Retinal pigment epithelial cell (primary cell): ENCODE measurements at regions not wholly inside any gene's neighbourhood (a gene's known extent, or its start where the extent isn't known, plus 50 kb on each side); places are given as distances from the start of the nearest gene placed in this dataset.

ENCODE experiments used
- DNase-seq: peaks from one replicate; pipeline ENCODE4 v3.0.0-alpha.2; 2010; ENCODE audit warnings: low read depth
- H3K4me3 ChIP-seq: 2 replicates; pipeline ENCODE4 v1.5.1; 2011; ENCODE audit warnings: mild to moderate bottlenecking, low read length, control low read depth, moderate library complexity
- TF ChIP-seq, protein P1 (sequence below): conservative IDR thresholded peaks from 2 replicates; pipeline ENCODE4 v1.5.1; 2011; ENCODE audit warnings: low read depth, low read length, control low read depth, inconsistent platforms

- no peak for DNase-seq
- TF ChIP-seq, protein P1, sequence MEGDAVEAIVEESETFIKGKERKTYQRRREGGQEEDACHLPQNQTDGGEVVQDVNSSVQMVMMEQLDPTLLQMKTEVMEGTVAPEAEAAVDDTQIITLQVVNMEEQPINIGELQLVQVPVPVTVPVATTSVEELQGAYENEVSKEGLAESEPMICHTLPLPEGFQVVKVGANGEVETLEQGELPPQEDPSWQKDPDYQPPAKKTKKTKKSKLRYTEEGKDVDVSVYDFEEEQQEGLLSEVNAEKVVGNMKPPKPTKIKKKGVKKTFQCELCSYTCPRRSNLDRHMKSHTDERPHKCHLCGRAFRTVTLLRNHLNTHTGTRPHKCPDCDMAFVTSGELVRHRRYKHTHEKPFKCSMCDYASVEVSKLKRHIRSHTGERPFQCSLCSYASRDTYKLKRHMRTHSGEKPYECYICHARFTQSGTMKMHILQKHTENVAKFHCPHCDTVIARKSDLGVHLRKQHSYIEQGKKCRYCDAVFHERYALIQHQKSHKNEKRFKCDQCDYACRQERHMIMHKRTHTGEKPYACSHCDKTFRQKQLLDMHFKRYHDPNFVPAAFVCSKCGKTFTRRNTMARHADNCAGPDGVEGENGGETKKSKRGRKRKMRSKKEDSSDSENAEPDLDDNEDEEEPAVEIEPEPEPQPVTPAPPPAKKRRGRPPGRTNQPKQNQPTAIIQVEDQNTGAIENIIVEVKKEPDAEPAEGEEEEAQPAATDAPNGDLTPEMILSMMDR = no peak
- no peak overlapping the region for H3K4me3 ChIP-seq
Observed at GRCh38 chr2:56671973-56672569, 488.3 kb downstream of the CCDC85A start.

DNA sequence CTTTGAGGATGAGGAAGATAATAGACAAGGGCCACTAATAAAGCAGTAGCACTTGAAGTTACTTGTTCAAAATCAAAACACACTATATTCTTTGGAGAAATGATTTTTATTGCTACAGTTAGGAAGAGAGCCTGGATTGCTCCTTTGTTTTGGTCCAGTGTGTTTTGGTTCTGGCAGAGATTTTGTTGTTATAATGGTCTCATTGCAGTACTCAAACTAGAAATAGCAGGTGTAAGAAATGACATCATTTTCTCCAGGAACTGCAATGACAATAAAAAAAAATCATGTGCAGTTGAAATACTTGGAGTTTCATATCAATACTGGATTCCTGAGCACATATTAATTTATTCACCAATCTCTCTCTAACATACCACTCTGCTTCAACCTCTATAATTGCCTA, 490.3 kb downstream of the CCDC85A start:
- TF ChIP-seq, protein P1 = no peak
- DNase-seq = no peak
- H3K4me3 ChIP-seq = no peak overlapping the region

DNA sequence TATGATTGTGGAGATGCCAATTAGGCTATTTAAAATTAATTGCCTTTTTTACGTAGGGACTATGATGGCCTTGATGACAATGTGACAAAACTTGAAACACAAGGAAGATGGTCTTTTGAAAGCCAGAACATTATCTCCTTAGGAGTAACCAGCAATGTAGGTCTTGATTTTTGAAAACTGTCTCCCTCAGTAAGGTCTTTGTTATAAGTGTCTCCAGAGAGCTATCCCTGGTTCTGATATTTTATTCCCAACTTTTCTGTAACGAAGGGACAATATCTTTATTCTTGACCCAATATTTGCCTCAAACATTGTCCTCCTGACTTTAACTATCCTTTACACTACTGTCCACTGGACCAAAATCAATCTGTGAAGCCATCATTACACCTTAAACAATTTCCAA, 493.2 kb downstream of the CCDC85A start:
- no peak overlapping the region for H3K4me3 ChIP-seq
- TF ChIP-seq, protein P1 = no peak
- no peak for DNase-seq

- TF ChIP-seq, protein P1 = no peak
- no peak overlapping the region for H3K4me3 ChIP-seq
- DNase-seq = peak; percentile 75
Observed at GRCh38 chr2:56680971-56681631, 497.3 kb downstream of the CCDC85A start.

DNA sequence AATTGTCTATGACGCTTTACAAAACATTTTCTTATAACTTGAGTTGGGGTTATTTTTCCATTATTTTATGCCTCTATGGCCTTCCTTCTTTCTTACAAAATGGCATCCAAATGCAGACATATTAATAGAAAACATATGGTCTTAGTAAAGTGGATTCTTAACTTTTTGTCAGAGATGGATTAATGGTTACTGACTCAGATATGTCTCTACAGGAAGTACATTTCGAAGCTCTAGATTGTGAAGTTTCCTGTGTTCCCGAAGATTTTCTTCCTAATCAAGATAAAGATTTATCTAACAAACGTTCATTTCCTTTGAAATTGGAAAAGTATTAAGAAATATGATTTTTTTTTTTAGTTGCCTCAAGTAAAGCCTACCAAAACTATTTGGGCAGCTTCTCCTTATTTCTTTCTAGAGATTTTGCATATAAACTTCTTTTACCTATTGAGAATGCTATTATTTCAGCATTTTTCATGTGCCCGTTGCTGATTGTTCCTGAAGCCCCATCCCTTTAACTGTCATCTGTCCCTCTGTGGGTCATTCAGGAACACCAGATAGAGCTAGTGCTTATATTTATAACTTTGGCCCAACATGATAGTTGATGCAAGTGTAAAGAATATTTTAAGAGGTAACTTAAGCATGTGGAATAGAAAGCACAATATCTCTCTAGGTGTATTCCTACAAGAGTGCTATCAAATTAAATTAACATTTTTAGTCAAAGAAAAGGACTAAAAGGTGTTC, 498.0 kb downstream of the CCDC85A start:
- H3K4me3 ChIP-seq = no peak overlapping the region
- DNase-seq = no peak
- TF ChIP-seq, protein P1 = no peak

DNA sequence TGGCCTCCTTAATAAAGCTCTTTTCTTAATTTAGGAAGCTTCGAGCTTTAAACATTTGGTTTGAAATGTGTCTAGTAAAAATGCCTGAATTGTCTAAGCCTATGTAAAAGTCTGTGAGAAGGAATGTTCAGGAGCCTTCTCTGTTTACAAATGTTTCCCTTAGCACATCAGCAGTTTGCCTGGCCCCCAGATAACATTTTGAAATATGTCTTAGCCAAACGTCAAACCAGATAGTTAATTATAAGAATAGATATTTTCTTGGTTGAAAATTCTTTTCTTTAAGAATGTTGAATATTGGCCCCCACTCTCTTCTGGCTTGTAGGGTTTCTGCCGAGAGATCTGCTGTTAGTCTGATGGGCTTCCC, 498.6 kb downstream of the CCDC85A start:
- no peak overlapping the region for H3K4me3 ChIP-seq
- TF ChIP-seq, protein P1 = no peak
- DNase-seq = peak; percentile 8

DNA sequence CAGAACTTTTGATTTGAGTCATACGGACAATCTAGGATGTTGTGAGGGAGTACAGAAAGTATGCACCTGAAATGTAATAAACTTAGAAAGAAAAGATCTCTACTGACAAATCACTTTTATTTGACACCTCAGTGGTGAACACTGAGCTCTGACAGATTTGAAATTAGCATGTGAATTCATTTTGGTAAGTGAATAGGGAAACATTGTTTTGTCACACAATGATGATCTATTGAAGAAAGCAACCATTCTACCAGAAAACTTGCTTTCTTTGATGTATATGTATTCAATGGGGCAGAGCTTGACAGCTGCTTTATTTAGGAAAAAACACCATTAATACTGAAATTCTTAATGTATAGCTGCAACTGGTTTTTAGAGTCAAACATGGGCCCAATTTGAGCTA, 500.5 kb downstream of the CCDC85A start:
- DNase-seq = no peak
- TF ChIP-seq, protein P1 = no peak
- H3K4me3 ChIP-seq = no peak overlapping the region
